HEK293 (cell line): ENCODE measurements at regions not wholly inside any gene's neighbourhood (a gene's known extent, or its start where the extent isn't known, plus 50 kb on each side); places are given as distances from the start of the nearest gene placed in this dataset.
"Not testable (repeated sequence)": the region's sequence is repeated elsewhere in the genome, so short reads cannot be mapped to it uniquely, and the experiment has no call there.

Experiments
- CTCF ChIA-PET: fragments of 350-600 bp; formaldehyde crosslinking; extraction: SDS; loops from one replicate; lab custom pipeline; 2021; ENCODE audit warnings: antibody characterized with exemption; lab: Yijun Ruan, JAX
- POLR2A ChIA-PET: fragments of 300-600 bp; formaldehyde crosslinking; extraction: SDS; loops from one replicate; lab custom pipeline; 2020; ENCODE audit warnings: antibody characterized with exemption, inconsistent platforms; lab: Yijun Ruan, JAX
- H3K27ac ChIP-seq: fragments of 200-500 bp; sonication (Bioruptor generic); 2 replicates; pipeline ENCODE4 v1.5.1; 2014; ENCODE audit warnings: low read depth, low read length, control low read depth, inconsistent platforms; ENCODE audit errors: extremely low read depth
- H3K36me3 ChIP-seq, 2 experiments: fragments of 200-500 bp in 1 of 2; sonication (Bioruptor generic) in 1 of 2; 1 replicate in 1 of 2; 2 replicates in 1 of 2; pipeline ENCODE4 v1.5.1; 2014 to 2017; ENCODE audit warnings: inconsistent platforms in 2 of 2, low read length in 2 of 2; ENCODE audit not compliant: control insufficient read depth in 2 of 2, insufficient read depth in 1 of 2
- H3K4me1 ChIP-seq: fragments of 200-500 bp; sonication (Bioruptor generic); 2 replicates; pipeline ENCODE4 v1.5.1; 2014; ENCODE audit warnings: mild to moderate bottlenecking, low read length, inconsistent platforms; ENCODE audit not compliant: control insufficient read depth, insufficient read depth
- H3K4me3 ChIP-seq: 2 replicates; pipeline ENCODE4 v1.5.1; 2011; ENCODE audit warnings: low read depth, mild to moderate bottlenecking, control low read depth, low read length, moderate library complexity
- H3K9me3 ChIP-seq: fragments of 200-500 bp; sonication (Bioruptor generic); 2 replicates; pipeline ENCODE4 v1.5.1; 2014; ENCODE audit warnings: low read depth, low read length, inconsistent platforms; ENCODE audit not compliant: control insufficient read depth, insufficient read depth
- HOXC10 ChIP-seq: sonication (generic); formaldehyde crosslinking; IDR thresholded peaks from 2 replicates; pipeline ENCODE4 v1.8.1; 2023; ENCODE audit warnings: mild to moderate bottlenecking, missing genetic modification reagents
- KLF10 ChIP-seq: fragments of 450-650 bp; IDR thresholded peaks from 2 replicates; pipeline ENCODE4 v1.5.1; 2018; ENCODE audit warnings: missing biosample characterization, mild to moderate bottlenecking, missing genetic modification characterization
- KLF16 ChIP-seq: fragments of 450-650 bp; formaldehyde crosslinking; IDR thresholded peaks from 2 replicates; pipeline ENCODE4 v1.5.1; 2017; ENCODE audit warnings: missing biosample characterization, missing genetic modification characterization
- MYNN ChIP-seq: fragments of 450-650 bp; formaldehyde crosslinking; IDR thresholded peaks from 2 replicates; pipeline ENCODE4 v1.5.1; 2016; ENCODE audit warnings: missing biosample characterization, missing genetic modification characterization, borderline replicate concordance
- PBX3 ChIP-seq: sonication (generic); formaldehyde crosslinking; IDR thresholded peaks from 2 replicates; pipeline ENCODE4 v1.8.1; 2022; ENCODE audit warnings: mild to moderate bottlenecking, moderate library complexity, missing genetic modification reagents
- PRDM1 ChIP-seq: fragments of 450-650 bp; formaldehyde crosslinking; IDR thresholded peaks from 2 replicates; pipeline ENCODE4; 2016; ENCODE audit warnings: missing biosample characterization, missing genetic modification characterization
- PRDM6 ChIP-seq: fragments of 450-650 bp; formaldehyde crosslinking; IDR thresholded peaks from 2 replicates; pipeline ENCODE4 v1.5.1; 2017; ENCODE audit warnings: missing biosample characterization, missing genetic modification characterization
- SETDB1 ChIP-seq: IDR thresholded peaks from one replicate; pipeline ENCODE4 v1.6.1; 2017; ENCODE audit warnings: mild to moderate bottlenecking, low read length, moderate library complexity, mixed read lengths; ENCODE audit not compliant: insufficient read length
- YY1 ChIP-seq: fragments of 450-650 bp; formaldehyde crosslinking; IDR thresholded peaks from 2 replicates; pipeline ENCODE4 v1.5.1; 2018; ENCODE audit warnings: missing biosample characterization, missing genetic modification characterization
- ZBTB17 ChIP-seq: fragments of 450-650 bp; formaldehyde crosslinking; IDR thresholded peaks from 2 replicates; pipeline ENCODE4 v1.5.1; 2016; ENCODE audit warnings: missing biosample characterization, missing genetic modification characterization
- ZBTB48 ChIP-seq: fragments of 450-650 bp; formaldehyde crosslinking; IDR thresholded peaks from 2 replicates; pipeline ENCODE4 v1.5.1; 2016; ENCODE audit warnings: missing biosample characterization, missing genetic modification characterization
- ZNF16 ChIP-seq: fragments of 450-650 bp; formaldehyde crosslinking; IDR thresholded peaks from 2 replicates; pipeline ENCODE4 v1.5.1; 2016; ENCODE audit warnings: low read depth, missing biosample characterization, missing genetic modification characterization
- ZNF184 ChIP-seq: fragments of 450-650 bp; IDR thresholded peaks from 2 replicates; pipeline ENCODE4 v1.5.1; 2018; ENCODE audit warnings: missing biosample characterization, mild to moderate bottlenecking, missing genetic modification characterization
- ZNF518A ChIP-seq: fragments of 450-650 bp; formaldehyde crosslinking; conservative IDR thresholded peaks from 2 replicates; pipeline ENCODE4 v1.5.1; 2016; ENCODE audit warnings: low read depth, missing biosample characterization, missing genetic modification characterization
- ZNF530 ChIP-seq: fragments of 450-650 bp; formaldehyde crosslinking; IDR thresholded peaks from 2 replicates; pipeline ENCODE4 v1.5.1; 2016; ENCODE audit warnings: low read depth, missing biosample characterization, missing genetic modification characterization
- ZNF549 ChIP-seq: fragments of 450-650 bp; IDR thresholded peaks from 2 replicates; pipeline ENCODE4 v1.5.1; 2018; ENCODE audit warnings: missing biosample characterization, missing genetic modification characterization, mild to moderate bottlenecking, inconsistent platforms, moderate library complexity
- ZNF585B ChIP-seq: fragments of 450-650 bp; formaldehyde crosslinking; IDR thresholded peaks from 2 replicates; pipeline ENCODE4 v1.5.1; 2016; ENCODE audit warnings: missing biosample characterization, missing genetic modification characterization
- ZNF677 ChIP-seq: fragments of 450-650 bp; IDR thresholded peaks from 2 replicates; pipeline ENCODE4 v1.5.0; 2018; ENCODE audit warnings: missing biosample characterization, mild to moderate bottlenecking, missing genetic modification characterization, moderate library complexity
- ZSCAN30 ChIP-seq: fragments of 450-650 bp; IDR thresholded peaks from 2 replicates; pipeline ENCODE4 v1.5.1; 2018; ENCODE audit warnings: missing biosample characterization, mild to moderate bottlenecking, missing genetic modification characterization, moderate library complexity
- ZSCAN5A ChIP-seq: fragments of 450-650 bp; formaldehyde crosslinking; IDR thresholded peaks from 2 replicates; pipeline ENCODE4 v1.5.1; 2016; ENCODE audit warnings: missing biosample characterization, missing genetic modification characterization

- CTCF ChIA-PET, H3K9me3 ChIP-seq, H3K27ac ChIP-seq, H3K4me3 ChIP-seq, H3K36me3 ChIP-seq, H3K4me1 ChIP-seq, POLR2A ChIA-PET: not testable (repeated sequence)
- TF ChIP-seq ZNF549 (tag by site-specific recombination) (peak; percentile 94), PRDM1 (tag by site-specific recombination) (peak; percentile 49)
These were observed 245.6 kb upstream of the RFC3 start for GRCh38 chr13:33572322-33572721.

GRCh38 chr13:33575378-33575777 is 242.6 kb upstream of the RFC3 start:
- no peak for TF ChIP-seq ZNF677 (tag by site-specific recombination)
- TF ChIP-seq PRDM6 (tag by site-specific recombination): no peak
- TF ChIP-seq HOXC10 (CRISPR knock-in tag): no peak
- TF ChIP-seq ZNF585B (tag by site-specific recombination): no peak
- TF ChIP-seq ZNF184 (tag by site-specific recombination): no peak
- TF ChIP-seq ZNF16: no peak
- no peak for TF ChIP-seq ZBTB17 (tag by site-specific recombination)
- TF ChIP-seq ZNF530 (tag by site-specific recombination): no peak
- no peak for TF ChIP-seq PBX3 (CRISPR knock-in tag)
- TF ChIP-seq ZBTB48 (tag by site-specific recombination): no peak
- TF ChIP-seq KLF16 (tag by site-specific recombination): no peak
- TF ChIP-seq ZSCAN30: no peak
- TF ChIP-seq ZSCAN5A (tag by site-specific recombination): no peak
- TF ChIP-seq SETDB1: no peak
- TF ChIP-seq, all 188 proteins: peak for 0
- Histone ChIP-seq H3K9me3 (no peaks in the 10 kb centered on the region), H3K27ac (no peak overlapping the region), H3K4me1 (no peaks in the 10 kb centered on the region), H3K36me3 (no peaks in the 10 kb centered on the region), H3K4me3 (no peak overlapping the region)
- ChIA-PET POLR2A (no interaction called here), CTCF (no interaction called here)

GRCh38 chr13:33577007-33577406 is 240.9 kb upstream of the RFC3 start:
- no peak overlapping the region for H3K4me3 ChIP-seq
- ChIA-PET CTCF (no interaction called here), POLR2A (no interaction called here)
- TF ChIP-seq PRDM1 (tag by site-specific recombination): 0 out of 2 replicates have a peak, but pooled peaks have one; percentile 24
- TF ChIP-seq ZSCAN5A (tag by site-specific recombination): no peak
- TF ChIP-seq PRDM6 (tag by site-specific recombination): 0 out of 2 replicates have a peak, but pooled peaks have one; percentile 9
- TF ChIP-seq YY1 (tag by site-specific recombination): no peak
- TF ChIP-seq ZNF518A: no peak
- TF ChIP-seq MYNN (tag by site-specific recombination): no peak
- TF ChIP-seq KLF10 (tag by site-specific recombination): no peak

More at GRCh38 chr13:33577007-33577406, 240.9 kb upstream of the RFC3 start:
- Histone ChIP-seq H3K27ac (no peak overlapping the region), H3K4me1 (no peaks in the 10 kb centered on the region), H3K9me3 (no peaks in the 10 kb centered on the region), H3K36me3 (no peaks in the 10 kb centered on the region)
